ENCODE measurements at regions not wholly inside any gene's neighbourhood (a gene's known extent, or its start where the extent isn't known, plus 50 kb on each side); places are given as distances from the start of the nearest gene placed in this dataset.

- peaks cover 6% of the 10 kb centered on the region for H3K9me3 ChIP-seq (ENCODE audit: severe bottlenecking)
- H3K36me3 ChIP-seq (ENCODE audit: low read depth): no peaks in the 10 kb centered on the region
- H3K27me3 ChIP-seq (ENCODE audit: insufficient read depth, poor library complexity, severe bottlenecking): no peaks in the 10 kb centered on the region
- no peaks in the 10 kb centered on the region for H3K4me1 ChIP-seq (ENCODE audit: insufficient read depth, poor library complexity, severe bottlenecking)
- no peak overlapping the region for H3K27ac ChIP-seq (ENCODE audit: poor library complexity, severe bottlenecking)
- no peak overlapping the region for H3K4me3 ChIP-seq (ENCODE audit: severe bottlenecking)
- ATAC-seq (ENCODE audit: low read depth) (peak; percentile 78), DNase-seq (ENCODE audit: low spot score) (peak; percentile 55)
- no peak for TF ChIP-seq CTCF (IDR thresholded peaks at IDR 0.05; ENCODE audit: poor library complexity, severe bottlenecking)
These were observed 72.4 kb upstream of the GTSF1L start for GRCh38 chr20:43799150-43799711.

DNA sequence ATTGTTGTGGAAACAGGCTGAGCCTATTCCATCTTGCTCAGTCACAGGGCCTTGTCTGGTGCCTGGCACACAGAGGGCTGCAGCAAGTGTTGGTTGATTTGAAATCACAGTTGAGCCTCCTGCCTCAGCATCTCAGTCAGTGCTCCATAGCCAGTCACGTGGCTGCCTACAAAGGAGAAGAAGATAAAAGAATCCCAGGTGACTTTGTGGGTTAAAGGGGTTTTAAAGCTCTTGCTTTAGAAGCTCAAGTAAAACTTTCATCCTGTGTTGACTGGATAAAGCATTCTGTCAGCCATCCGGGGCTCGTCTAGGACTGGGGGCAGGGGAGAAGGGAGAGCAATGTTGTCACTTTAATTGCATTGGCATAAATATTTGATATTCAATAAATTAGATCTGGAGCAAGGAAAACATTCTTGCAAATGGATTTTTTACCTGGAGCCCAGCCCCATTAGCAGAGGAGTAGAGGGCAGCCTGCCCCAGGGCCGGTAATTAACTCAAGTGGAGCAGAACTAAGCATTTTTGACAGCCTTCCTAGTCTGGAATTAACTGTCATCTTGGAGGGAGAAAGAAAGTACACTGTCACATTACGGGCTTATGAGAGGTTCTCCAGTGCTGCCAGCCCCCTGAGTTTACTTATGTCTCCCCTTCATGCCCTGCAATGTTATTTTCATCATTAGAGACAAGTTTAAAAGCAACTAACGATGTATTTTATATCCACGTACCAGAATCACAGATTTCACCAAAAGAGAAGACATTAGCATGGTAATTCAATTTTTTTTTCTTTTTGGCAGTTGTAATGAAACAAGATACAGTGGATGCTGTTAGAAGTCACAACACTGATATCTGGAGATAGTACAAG is 71.7 kb upstream of the GTSF1L start:
- no peak for TF ChIP-seq CTCF (IDR thresholded peaks at IDR 0.05; ENCODE audit: poor library complexity, severe bottlenecking)
- Histone ChIP-seq H3K27ac (ENCODE audit: poor library complexity, severe bottlenecking) (no peak overlapping the region), H3K9me3 (ENCODE audit: severe bottlenecking) (peaks cover 2% of the 10 kb centered on the region), H3K27me3 (ENCODE audit: insufficient read depth, poor library complexity, severe bottlenecking) (no peaks in the 10 kb centered on the region), H3K4me3 (ENCODE audit: severe bottlenecking) (no peak overlapping the region), H3K36me3 (ENCODE audit: low read depth) (no peaks in the 10 kb centered on the region), H3K4me1 (ENCODE audit: insufficient read depth, poor library complexity, severe bottlenecking) (no peaks in the 10 kb centered on the region)
- DNase-seq (ENCODE audit: low spot score) (peak; percentile 42), ATAC-seq (ENCODE audit: low read depth) (no peak)

GRCh38 chr20:43794326-43794725 is 67.5 kb upstream of the GTSF1L start:
- Histone ChIP-seq H3K36me3 (ENCODE audit: low read depth) (no peaks in the 10 kb centered on the region), H3K27ac (ENCODE audit: poor library complexity, severe bottlenecking) (no peak overlapping the region), H3K27me3 (ENCODE audit: insufficient read depth, poor library complexity, severe bottlenecking) (no peaks in the 10 kb centered on the region), H3K9me3 (ENCODE audit: severe bottlenecking) (no peaks in the 10 kb centered on the region), H3K4me1 (ENCODE audit: insufficient read depth, poor library complexity, severe bottlenecking) (no peaks in the 10 kb centered on the region), H3K4me3 (ENCODE audit: severe bottlenecking) (no peak overlapping the region)
- ATAC-seq (ENCODE audit: low read depth) (no peak), DNase-seq (ENCODE audit: low spot score) (peak; percentile 19)
- no peak for TF ChIP-seq CTCF (IDR thresholded peaks at IDR 0.05; ENCODE audit: poor library complexity, severe bottlenecking)

- H3K27me3 ChIP-seq (ENCODE audit: insufficient read depth, poor library complexity, severe bottlenecking): no peaks in the 10 kb centered on the region
- no peaks in the 10 kb centered on the region for H3K4me1 ChIP-seq (ENCODE audit: insufficient read depth, poor library complexity, severe bottlenecking)
- ATAC-seq (ENCODE audit: low read depth) (no peak), DNase-seq (ENCODE audit: low spot score) (no peak)
- no peak for TF ChIP-seq CTCF (IDR thresholded peaks at IDR 0.05; ENCODE audit: poor library complexity, severe bottlenecking)
- H3K4me3 ChIP-seq (ENCODE audit: severe bottlenecking): no peak overlapping the region
- no peaks in the 10 kb centered on the region for H3K9me3 ChIP-seq (ENCODE audit: severe bottlenecking)
- no peak overlapping the region for H3K27ac ChIP-seq (ENCODE audit: poor library complexity, severe bottlenecking)
- no peaks in the 10 kb centered on the region for H3K36me3 ChIP-seq (ENCODE audit: low read depth)
These were observed 62.8 kb upstream of the GTSF1L start for GRCh38 chr20:43789593-43789992.

GRCh38 chr20:43787937-43788336 is 61.1 kb upstream of the GTSF1L start:
- TF ChIP-seq CTCF (IDR thresholded peaks at IDR 0.05; ENCODE audit: poor library complexity, severe bottlenecking): no peak
- no peak for DNase-seq (ENCODE audit: low spot score)
- ATAC-seq (ENCODE audit: low read depth): no peak
- peaks cover under 1% of the 10 kb centered on the region for H3K4me1 ChIP-seq (ENCODE audit: insufficient read depth, poor library complexity, severe bottlenecking)
- no peaks in the 10 kb centered on the region for H3K27me3 ChIP-seq (ENCODE audit: insufficient read depth, poor library complexity, severe bottlenecking)
- H3K9me3 ChIP-seq (ENCODE audit: severe bottlenecking): no peaks in the 10 kb centered on the region
- H3K4me3 ChIP-seq (ENCODE audit: severe bottlenecking): no peak overlapping the region
- no peak overlapping the region for H3K27ac ChIP-seq (ENCODE audit: poor library complexity, severe bottlenecking)
- no peaks in the 10 kb centered on the region for H3K36me3 ChIP-seq (ENCODE audit: low read depth)
